GM18505 (cell line): ENCODE measurements at regions not wholly inside any gene's neighbourhood (a gene's known extent, or its start where the extent isn't known, plus 50 kb on each side); places are given as distances from the start of the nearest gene placed in this dataset.
"Not testable (repeated sequence)": the region's sequence is repeated elsewhere in the genome, so short reads cannot be mapped to it uniquely, and the experiment has no call there.

Experiments
- ATAC-seq: cut with Tn5 transposase; IDR thresholded peaks from one replicate; pipeline ENCODE4 v1.9.1; 2021; ENCODE audit not compliant: unreplicated experiment
- POLR2A ChIP-seq: IDR thresholded peaks from 4 replicates; pipeline ENCODE4 v1.6.1; 2011; ENCODE audit warnings: borderline replicate concordance; ENCODE audit not compliant: insufficient read depth, insufficient read length; ENCODE audit errors: extremely low read depth

- ATAC-seq: no peak
- no peak for TF ChIP-seq POLR2A
Observed at GRCh38 chr9:79049371-79049770, 522.4 kb upstream of the TLE4 start.

- TF ChIP-seq POLR2A: no peak
- ATAC-seq: no peak
Observed at GRCh38 chr9:79053598-79053997, 518.2 kb upstream of the TLE4 start.

GRCh38 chr9:79054500-79054899, 517.3 kb upstream of the TLE4 start:
- TF ChIP-seq POLR2A: no peak

GRCh38 chr9:79056041-79056440, 515.7 kb upstream of the TLE4 start:
- no peak for ATAC-seq
- TF ChIP-seq POLR2A: no peak

More at GRCh38 chr9:79054500-79054899, 517.3 kb upstream of the TLE4 start:
- no peak for ATAC-seq

GRCh38 chr9:79057576-79057975, 514.2 kb upstream of the TLE4 start:
- ATAC-seq: no peak

GRCh38 chr9:79060766-79061165, 511.0 kb upstream of the TLE4 start:
- no peak for ATAC-seq
- TF ChIP-seq POLR2A: no peak

More at GRCh38 chr9:79057576-79057975, 514.2 kb upstream of the TLE4 start:
- TF ChIP-seq POLR2A: no peak

GRCh38 chr9:79061752-79062616, 509.8 kb upstream of the TLE4 start:
- no peak for ATAC-seq
- no peak for TF ChIP-seq POLR2A

- ATAC-seq: no peak
- no peak for TF ChIP-seq POLR2A
Observed at GRCh38 chr9:79073201-79073600, 498.6 kb upstream of the TLE4 start.

- ATAC-seq: no peak
- TF ChIP-seq POLR2A: no peak
Observed at GRCh38 chr9:79080536-79080935, 491.2 kb upstream of the TLE4 start.

GRCh38 chr9:79083621-79084020, 488.1 kb upstream of the TLE4 start:
- no peak for ATAC-seq
- no peak for TF ChIP-seq POLR2A

- ATAC-seq: no peak
- no peak for TF ChIP-seq POLR2A
Observed at GRCh38 chr9:79087133-79087532, 484.6 kb upstream of the TLE4 start.

- no peak for TF ChIP-seq POLR2A
- ATAC-seq: no peak
Observed at GRCh38 chr9:79089054-79089560, 482.7 kb upstream of the TLE4 start.

- ATAC-seq: not testable (repeated sequence)
Observed at GRCh38 chr9:79089851-79090250, 481.9 kb upstream of the TLE4 start.

GRCh38 chr9:79103257-79103656, 468.5 kb upstream of the TLE4 start:
- ATAC-seq: not testable (repeated sequence)
